Neural cell (in vitro differentiated cells): ENCODE measurements at regions not wholly inside any gene's neighbourhood (a gene's known extent, or its start where the extent isn't known, plus 50 kb on each side); places are given as distances from the start of the nearest gene placed in this dataset.

Source experiments
- H2AFZ ChIP-seq: fragments of 200-600, 300-800 bp; sonication (generic), shearing (Covaris generic); 2 replicates; pipeline ENCODE4 v1.6.0; 2014; ENCODE audit warnings: low read depth, mild to moderate bottlenecking, antibody characterized with exemption, low read length, moderate library complexity
- H3F3A ChIP-seq: fragments of 200-600 bp; shearing (Covaris generic); 2 replicates; pipeline ENCODE4 v1.6.1; 2016; ENCODE audit warnings: mild to moderate bottlenecking, moderate library complexity, mixed read lengths, antibody characterized with exemption, low read length; ENCODE audit not compliant: insufficient read depth, poor library complexity, severe bottlenecking
- H3K27ac ChIP-seq: fragments of 200-600, 300-800 bp; sonication (generic), shearing (Covaris generic); 2 replicates; pipeline ENCODE4 v1.5.1; 2014; ENCODE audit warnings: mild to moderate bottlenecking, low read length, moderate library complexity
- H3K27me3 ChIP-seq: fragments of 300-800, 200-600 bp; sonication (generic), shearing (Covaris generic); 2 replicates; pipeline ENCODE4 v1.6.0; 2014; ENCODE audit warnings: mild to moderate bottlenecking, low read depth, low read length, moderate library complexity; ENCODE audit not compliant: insufficient read depth
- H3K36me3 ChIP-seq: fragments of 300-800, 200-600 bp; sonication (generic), shearing (Covaris generic); 2 replicates; pipeline ENCODE4 v1.5.1; 2014; ENCODE audit warnings: mild to moderate bottlenecking, antibody characterized with exemption, low read length, moderate library complexity; ENCODE audit not compliant: insufficient read depth
- H3K4me2 ChIP-seq: fragments of 300-800, 200-600 bp; sonication (generic), shearing (Covaris generic); 2 replicates; pipeline ENCODE4 v1.6.0; 2014; ENCODE audit warnings: mild to moderate bottlenecking, low read length
- H3K4me3 ChIP-seq: fragments of 300-800, 200-600 bp; sonication (generic), shearing (Covaris generic); 2 replicates; pipeline ENCODE4 v1.5.1; 2014; ENCODE audit warnings: mild to moderate bottlenecking, low read length, moderate library complexity
- H3K79me2 ChIP-seq: fragments of 200-600 bp; shearing (Covaris generic); replicated peaks from 2 replicates; pipeline ENCODE4 v1.6.0; 2014; ENCODE audit warnings: mild to moderate bottlenecking, low read length, moderate library complexity; ENCODE audit not compliant: insufficient read depth
- H3K9ac ChIP-seq: fragments of 300-800, 200-600 bp; sonication (generic), shearing (Covaris generic); 2 replicates; pipeline ENCODE4 v1.6.1; 2016; ENCODE audit warnings: mild to moderate bottlenecking, low read length, mixed read lengths
- H3K9me2 ChIP-seq: fragments of 200-600 bp; shearing (Covaris generic); 2 replicates; pipeline ENCODE4 v1.6.1; 2016; ENCODE audit warnings: mild to moderate bottlenecking, low read length, mixed read lengths; ENCODE audit not compliant: insufficient read depth
- H3K9me3 ChIP-seq: fragments of 200-600, 300-800 bp; sonication (generic), shearing (Covaris generic); 2 replicates; pipeline ENCODE4 v1.6.1; 2016; ENCODE audit warnings: mild to moderate bottlenecking, mixed run types, low read length, moderate library complexity, mixed read lengths
- H4K20me1 ChIP-seq: fragments of 200-600 bp; shearing (Covaris generic); 2 replicates; pipeline ENCODE4 v1.6.1; 2016; ENCODE audit warnings: mild to moderate bottlenecking, mixed run types; ENCODE audit not compliant: insufficient read depth
- CTCF ChIP-seq: fragments of 450-650 bp; IDR thresholded peaks from 2 replicates; pipeline ENCODE4 v1.5.1; 2014; ENCODE audit warnings: antibody characterized with exemption, mild to moderate bottlenecking, moderate library complexity; ENCODE audit not compliant: poor library complexity, severe bottlenecking
- EP300 ChIP-seq: fragments of 450-650 bp; conservative IDR thresholded peaks from 2 replicates; pipeline ENCODE4 v1.6.1; 2014; ENCODE audit warnings: antibody characterized with exemption, mild to moderate bottlenecking, moderate library complexity; ENCODE audit not compliant: poor library complexity, severe bottlenecking
- EZH2 ChIP-seq: fragments of 200-600, 300-800 bp; shearing (Covaris generic), sonication (generic); IDR thresholded peaks from 2 replicates; pipeline ENCODE4 v1.6.1; 2014; ENCODE audit warnings: antibody characterized with exemption, low read length, borderline replicate concordance, mild to moderate bottlenecking; ENCODE audit not compliant: insufficient read depth, poor library complexity, severe bottlenecking
- MXI1 ChIP-seq: fragments of 450-650 bp; conservative IDR thresholded peaks from 2 replicates; pipeline ENCODE4 v1.6.1; 2014; ENCODE audit warnings: antibody characterized with exemption, mild to moderate bottlenecking; ENCODE audit not compliant: poor library complexity, severe bottlenecking
- POLR2AphosphoS5 ChIP-seq: IDR thresholded peaks from 2 replicates; pipeline ENCODE4 v1.6.1; 2012
- RAD21 ChIP-seq: fragments of 450-650 bp; conservative IDR thresholded peaks from 2 replicates; pipeline ENCODE4 v1.6.1; 2014; ENCODE audit warnings: antibody characterized with exemption, mild to moderate bottlenecking, moderate library complexity
- REST ChIP-seq: IDR thresholded peaks from 2 replicates; pipeline ENCODE4 v1.6.1; 2012; ENCODE audit warnings: borderline replicate concordance
- SMC3 ChIP-seq: fragments of 450-650 bp; conservative IDR thresholded peaks from 2 replicates; pipeline ENCODE4 v1.6.1; 2014; ENCODE audit warnings: antibody characterized with exemption, mild to moderate bottlenecking, moderate library complexity; ENCODE audit not compliant: poor library complexity
- TAF1 ChIP-seq: IDR thresholded peaks from 2 replicates; pipeline ENCODE4 v1.6.1; 2012; ENCODE audit warnings: low read depth

GRCh38 chr3:18732474-18732873, 307.3 kb upstream of the SATB1 start:
- Histone ChIP-seq H3K36me3 (no peaks in the 10 kb centered on the region), H2AFZ (no peak overlapping the region), H3K4me3 (no peak overlapping the region), H3K9me2 (no peaks in the 10 kb centered on the region), H3K4me2 (no peak overlapping the region), H3K27ac (no peak overlapping the region), H3K79me2 (no peaks in the 10 kb centered on the region), H3K9ac (no peak overlapping the region), H4K20me1 (no peaks in the 10 kb centered on the region), H3K9me3 (no peaks in the 10 kb centered on the region), H3F3A (no peaks in the 10 kb centered on the region), H3K27me3 (no peaks in the 10 kb centered on the region)
- no peak for TF ChIP-seq EP300
- no peak for TF ChIP-seq TAF1
- TF ChIP-seq CTCF: no peak
- TF ChIP-seq RAD21: no peak
- no peak for TF ChIP-seq SMC3
- TF ChIP-seq MXI1: no peak
- no peak for TF ChIP-seq EZH2

GRCh38 chr3:18730491-18730890, 305.4 kb upstream of the SATB1 start:
- no peak overlapping the region for H3K4me2 ChIP-seq
- no peak overlapping the region for H2AFZ ChIP-seq
- no peaks in the 10 kb centered on the region for H3K9me2 ChIP-seq
- H3K27me3 ChIP-seq: no peaks in the 10 kb centered on the region
- H3F3A ChIP-seq: no peaks in the 10 kb centered on the region
- no peak overlapping the region for H3K27ac ChIP-seq
- no peak overlapping the region for H3K9ac ChIP-seq
- no peak overlapping the region for H3K4me3 ChIP-seq
- H3K36me3 ChIP-seq: no peaks in the 10 kb centered on the region
- H3K79me2 ChIP-seq: no peaks in the 10 kb centered on the region
- no peaks in the 10 kb centered on the region for H3K9me3 ChIP-seq
- H4K20me1 ChIP-seq: no peaks in the 10 kb centered on the region
- TF ChIP-seq TAF1 (no peak), MXI1 (no peak), REST (no peak), SMC3 (no peak), CTCF (no peak), EZH2 (no peak), EP300 (no peak), RAD21 (no peak), POLR2AphosphoS5 (no peak)
